Muscle of back (tissue), 3 donors: ENCODE measurements at regions not wholly inside any gene's neighbourhood (a gene's known extent, or its start where the extent isn't known, plus 50 kb on each side); places are given as distances from the start of the nearest gene placed in this dataset.
A peak's percentile ranks its signal among the peaks of the same experiment; 100 is the strongest.

Experiments
- DNase-seq, 3 donors: peaks; one replicate each; pipeline versions ENCODE4 v3.0.0 to v3.0.0-alpha.2; 2013

- DNase-seq = peak; percentile 52 to 80 (median 66)
These were observed 396.5 kb downstream of the OCA2 start for GRCh38 chr15:27702581-27702980.

GRCh38 chr15:27701956-27702355 is 397.2 kb downstream of the OCA2 start:
- peak in 2 of 3 donors; percentile 8 to 57 for DNase-seq

GRCh38 chr15:27701014-27701413 is 398.1 kb downstream of the OCA2 start:
- no peak for DNase-seq

GRCh38 chr15:27699699-27700098 is 399.4 kb downstream of the OCA2 start:
- DNase-seq = no peak

GRCh38 chr15:27696530-27696929 is 402.6 kb downstream of the OCA2 start:
- DNase-seq = no peak

GRCh38 chr15:27695726-27696125 is 403.4 kb downstream of the OCA2 start:
- no peak for DNase-seq

- DNase-seq = no peak
These were observed 404.5 kb downstream of the OCA2 start for GRCh38 chr15:27694506-27695087.

GRCh38 chr15:27693280-27693679 is 405.8 kb downstream of the OCA2 start:
- no peak for DNase-seq

- DNase-seq = no peak
These were observed 406.7 kb downstream of the OCA2 start for GRCh38 chr15:27692438-27692837.

GRCh38 chr15:27690290-27690689 is 408.8 kb downstream of the OCA2 start:
- DNase-seq = no peak

GRCh38 chr15:27686971-27687370 is 412.1 kb downstream of the OCA2 start:
- DNase-seq = no peak

- no peak for DNase-seq
These were observed 412.7 kb downstream of the OCA2 start for GRCh38 chr15:27686369-27686768.

- no peak for DNase-seq
These were observed 413.5 kb downstream of the OCA2 start for GRCh38 chr15:27685644-27686043.

- DNase-seq = no peak
These were observed 416.0 kb downstream of the OCA2 start for GRCh38 chr15:27683121-27683520.

GRCh38 chr15:27681038-27681437 is 418.1 kb downstream of the OCA2 start:
- no peak for DNase-seq

GRCh38 chr15:27679731-27680471 is 419.2 kb downstream of the OCA2 start:
- peak in 1 of 3 donors; percentile 55 for DNase-seq

GRCh38 chr15:27679203-27679602 is 419.9 kb downstream of the OCA2 start:
- no peak for DNase-seq

- no peak for DNase-seq
These were observed 421.2 kb downstream of the OCA2 start for GRCh38 chr15:27677951-27678350.

GRCh38 chr15:27676647-27677046 is 422.5 kb downstream of the OCA2 start:
- DNase-seq = no peak

- DNase-seq = no peak
These were observed 423.5 kb downstream of the OCA2 start for GRCh38 chr15:27675571-27675970.

- DNase-seq = no peak
These were observed 424.3 kb downstream of the OCA2 start for GRCh38 chr15:27674826-27675225.

GRCh38 chr15:27673766-27674445 is 425.2 kb downstream of the OCA2 start:
- DNase-seq = no peak

- no peak for DNase-seq
These were observed 426.6 kb downstream of the OCA2 start for GRCh38 chr15:27672537-27672936.
